A549 (cell line): ENCODE measurements at regions not wholly inside any gene's neighbourhood (a gene's known extent, or its start where the extent isn't known, plus 50 kb on each side); places are given as distances from the start of the nearest gene placed in this dataset.
A peak's percentile ranks its signal among the peaks of the same experiment; 100 is the strongest.

Experiments used
- CEBPB ChIP-seq, 2 experiments: fragments of >200 bp in 1 of 2; sonication (Bioruptor Twin) in 1 of 2; formaldehyde crosslinking in 1 of 2; IDR thresholded peaks; 2 replicates each; pipeline ENCODE4 v1.6.1; 2012 to 2016
- CHD4 ChIP-seq: fragments of 200-600 bp; sonication (generic); IDR thresholded peaks from 2 replicates; pipeline ENCODE4 v1.6.1; 2016; ENCODE audit warnings: antibody characterized with exemption, mild to moderate bottlenecking, borderline replicate concordance
- ESRRA ChIP-seq: fragments of 150-350 bp; IDR thresholded peaks from 2 replicates; pipeline ENCODE4 v1.6.1; 2014; ENCODE audit warnings: mild to moderate bottlenecking, low read length, borderline replicate concordance
- MYC ChIP-seq: IDR thresholded peaks from 2 replicates; pipeline ENCODE4 v1.6.1; 2012; ENCODE audit warnings: mild to moderate bottlenecking, inconsistent platforms, low read length, improper control_type of control experiment, borderline replicate concordance
- POLR2A ChIP-seq: IDR thresholded peaks from 2 replicates; pipeline ENCODE4 v1.6.1; 2012; ENCODE audit warnings: mild to moderate bottlenecking, low read length
- RAD21 ChIP-seq, 2 experiments: fragments of >200 bp in 1 of 2; sonication (Bioruptor Twin) in 1 of 2; formaldehyde crosslinking in 1 of 2; IDR thresholded peaks in 1 of 2; conservative IDR thresholded peaks in 1 of 2; 2 replicates in 1 of 2; 3 replicates in 1 of 2; pipeline ENCODE4 v1.6.1; 2012 to 2018; ENCODE audit warnings: inconsistent platforms in 1 of 2
- RFX5 ChIP-seq: fragments of 450-650 bp; IDR thresholded peaks from 2 replicates; pipeline ENCODE4 v1.7.1; 2014; ENCODE audit warnings: antibody characterized with exemption, mild to moderate bottlenecking, moderate library complexity
- TF ChIP-seq, protein P1 (sequence below): fragments of >200 bp; sonication (Bioruptor Twin); formaldehyde crosslinking; IDR thresholded peaks from 3 replicates; pipeline ENCODE4 v1.5.1; 2016
- TF ChIP-seq, protein P2 (sequence below): fragments of 200-600 bp; sonication (generic); IDR thresholded peaks from 2 replicates; pipeline ENCODE4 v1.6.1; 2016; ENCODE audit warnings: antibody characterized with exemption, mild to moderate bottlenecking, moderate library complexity

DNA sequence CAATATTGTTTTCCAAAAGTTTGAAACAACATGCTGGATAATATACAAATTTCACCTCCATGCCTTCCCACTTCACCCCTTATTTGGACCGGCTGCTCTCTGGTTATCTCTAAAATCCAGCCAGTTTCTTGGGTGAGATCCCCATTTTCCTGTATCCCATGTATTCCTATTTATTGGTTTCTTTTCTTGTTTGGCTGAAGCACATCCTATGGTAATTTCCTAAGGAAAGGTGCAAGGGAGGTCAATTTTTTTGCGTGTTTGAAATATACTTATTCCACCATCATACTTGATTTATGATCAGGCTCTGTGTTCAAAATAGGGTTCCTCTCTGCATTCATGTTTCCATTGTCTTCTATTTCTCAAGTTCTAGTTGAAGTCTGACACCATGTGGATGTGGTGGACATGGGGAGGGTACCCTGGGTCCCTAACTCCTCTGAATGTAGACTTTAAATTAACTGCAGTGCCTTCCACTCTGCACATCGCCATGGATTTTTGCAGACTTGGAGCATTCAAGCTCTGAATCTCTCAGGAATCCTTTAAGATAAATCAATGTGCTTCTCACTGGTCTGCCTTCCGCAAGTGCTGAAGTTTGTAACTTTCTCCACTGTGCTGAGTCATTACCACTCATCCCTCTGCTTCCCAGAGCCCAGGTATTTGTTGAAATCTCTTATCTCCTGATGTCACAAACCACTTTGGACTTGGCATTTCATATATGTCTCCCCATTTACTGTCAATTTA lies 52.1 kb upstream of the TLE3 start:
- TF ChIP-seq ESRRA (no peak), POLR2A (no peak), RAD21 (conservative IDR thresholded peaks at IDR 0.05 in 1 of 2, IDR thresholded peaks at IDR 0.05 in 1 of 2) (peak; percentile 2 to 24; a peak in 1 of 5 replicates), CEBPB (IDR thresholded peaks at IDR 0.05) (no peak), CHD4 (no peak), RFX5 (no peak), MYC (no peak)
- TF ChIP-seq, protein P1, sequence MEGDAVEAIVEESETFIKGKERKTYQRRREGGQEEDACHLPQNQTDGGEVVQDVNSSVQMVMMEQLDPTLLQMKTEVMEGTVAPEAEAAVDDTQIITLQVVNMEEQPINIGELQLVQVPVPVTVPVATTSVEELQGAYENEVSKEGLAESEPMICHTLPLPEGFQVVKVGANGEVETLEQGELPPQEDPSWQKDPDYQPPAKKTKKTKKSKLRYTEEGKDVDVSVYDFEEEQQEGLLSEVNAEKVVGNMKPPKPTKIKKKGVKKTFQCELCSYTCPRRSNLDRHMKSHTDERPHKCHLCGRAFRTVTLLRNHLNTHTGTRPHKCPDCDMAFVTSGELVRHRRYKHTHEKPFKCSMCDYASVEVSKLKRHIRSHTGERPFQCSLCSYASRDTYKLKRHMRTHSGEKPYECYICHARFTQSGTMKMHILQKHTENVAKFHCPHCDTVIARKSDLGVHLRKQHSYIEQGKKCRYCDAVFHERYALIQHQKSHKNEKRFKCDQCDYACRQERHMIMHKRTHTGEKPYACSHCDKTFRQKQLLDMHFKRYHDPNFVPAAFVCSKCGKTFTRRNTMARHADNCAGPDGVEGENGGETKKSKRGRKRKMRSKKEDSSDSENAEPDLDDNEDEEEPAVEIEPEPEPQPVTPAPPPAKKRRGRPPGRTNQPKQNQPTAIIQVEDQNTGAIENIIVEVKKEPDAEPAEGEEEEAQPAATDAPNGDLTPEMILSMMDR, result no peak
- TF ChIP-seq, protein P2, sequence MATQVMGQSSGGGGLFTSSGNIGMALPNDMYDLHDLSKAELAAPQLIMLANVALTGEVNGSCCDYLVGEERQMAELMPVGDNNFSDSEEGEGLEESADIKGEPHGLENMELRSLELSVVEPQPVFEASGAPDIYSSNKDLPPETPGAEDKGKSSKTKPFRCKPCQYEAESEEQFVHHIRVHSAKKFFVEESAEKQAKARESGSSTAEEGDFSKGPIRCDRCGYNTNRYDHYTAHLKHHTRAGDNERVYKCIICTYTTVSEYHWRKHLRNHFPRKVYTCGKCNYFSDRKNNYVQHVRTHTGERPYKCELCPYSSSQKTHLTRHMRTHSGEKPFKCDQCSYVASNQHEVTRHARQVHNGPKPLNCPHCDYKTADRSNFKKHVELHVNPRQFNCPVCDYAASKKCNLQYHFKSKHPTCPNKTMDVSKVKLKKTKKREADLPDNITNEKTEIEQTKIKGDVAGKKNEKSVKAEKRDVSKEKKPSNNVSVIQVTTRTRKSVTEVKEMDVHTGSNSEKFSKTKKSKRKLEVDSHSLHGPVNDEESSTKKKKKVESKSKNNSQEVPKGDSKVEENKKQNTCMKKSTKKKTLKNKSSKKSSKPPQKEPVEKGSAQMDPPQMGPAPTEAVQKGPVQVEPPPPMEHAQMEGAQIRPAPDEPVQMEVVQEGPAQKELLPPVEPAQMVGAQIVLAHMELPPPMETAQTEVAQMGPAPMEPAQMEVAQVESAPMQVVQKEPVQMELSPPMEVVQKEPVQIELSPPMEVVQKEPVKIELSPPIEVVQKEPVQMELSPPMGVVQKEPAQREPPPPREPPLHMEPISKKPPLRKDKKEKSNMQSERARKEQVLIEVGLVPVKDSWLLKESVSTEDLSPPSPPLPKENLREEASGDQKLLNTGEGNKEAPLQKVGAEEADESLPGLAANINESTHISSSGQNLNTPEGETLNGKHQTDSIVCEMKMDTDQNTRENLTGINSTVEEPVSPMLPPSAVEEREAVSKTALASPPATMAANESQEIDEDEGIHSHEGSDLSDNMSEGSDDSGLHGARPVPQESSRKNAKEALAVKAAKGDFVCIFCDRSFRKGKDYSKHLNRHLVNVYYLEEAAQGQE, result no peak
